PC-9 (cell line): ENCODE measurements at regions not wholly inside any gene's neighbourhood (a gene's known extent, or its start where the extent isn't known, plus 50 kb on each side); places are given as distances from the start of the nearest gene placed in this dataset.

Source experiments
- EZH2 ChIP-seq: fragments of 200-600 bp; sonication (generic); IDR thresholded peaks from 2 replicates; pipeline ENCODE4 v1.8.0; 2017; ENCODE audit warnings: antibody characterized with exemption, low read depth
- TF ChIP-seq, protein P1 (sequence below): fragments of 200-600 bp; sonication (generic); conservative IDR thresholded peaks from 2 replicates; pipeline ENCODE4 v1.6.1; 2017; ENCODE audit warnings: mixed run types, antibody characterized with exemption, mild to moderate bottlenecking, moderate library complexity

DNA sequence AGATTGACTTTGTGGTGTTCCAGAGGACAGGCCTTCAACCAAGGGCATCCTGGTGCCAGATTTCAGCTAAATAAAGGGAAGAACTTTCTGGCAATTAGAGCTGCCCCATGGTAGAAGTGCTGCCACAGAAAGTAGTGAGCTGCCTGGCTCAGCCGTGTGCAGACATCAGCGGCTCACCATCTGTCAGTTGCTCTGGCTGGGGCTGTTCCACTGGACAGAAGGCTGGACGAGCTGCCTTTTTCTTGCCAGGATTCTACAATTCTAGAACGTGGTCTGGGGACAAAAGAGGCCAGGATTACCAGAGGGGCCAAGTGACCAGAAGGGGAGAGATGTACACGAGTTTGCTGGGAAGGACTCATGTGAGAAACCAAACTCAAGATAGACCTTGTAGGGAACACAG is 107.0 kb upstream of the RPL38 start:
- no peak for TF ChIP-seq EZH2
- TF ChIP-seq, protein P1, sequence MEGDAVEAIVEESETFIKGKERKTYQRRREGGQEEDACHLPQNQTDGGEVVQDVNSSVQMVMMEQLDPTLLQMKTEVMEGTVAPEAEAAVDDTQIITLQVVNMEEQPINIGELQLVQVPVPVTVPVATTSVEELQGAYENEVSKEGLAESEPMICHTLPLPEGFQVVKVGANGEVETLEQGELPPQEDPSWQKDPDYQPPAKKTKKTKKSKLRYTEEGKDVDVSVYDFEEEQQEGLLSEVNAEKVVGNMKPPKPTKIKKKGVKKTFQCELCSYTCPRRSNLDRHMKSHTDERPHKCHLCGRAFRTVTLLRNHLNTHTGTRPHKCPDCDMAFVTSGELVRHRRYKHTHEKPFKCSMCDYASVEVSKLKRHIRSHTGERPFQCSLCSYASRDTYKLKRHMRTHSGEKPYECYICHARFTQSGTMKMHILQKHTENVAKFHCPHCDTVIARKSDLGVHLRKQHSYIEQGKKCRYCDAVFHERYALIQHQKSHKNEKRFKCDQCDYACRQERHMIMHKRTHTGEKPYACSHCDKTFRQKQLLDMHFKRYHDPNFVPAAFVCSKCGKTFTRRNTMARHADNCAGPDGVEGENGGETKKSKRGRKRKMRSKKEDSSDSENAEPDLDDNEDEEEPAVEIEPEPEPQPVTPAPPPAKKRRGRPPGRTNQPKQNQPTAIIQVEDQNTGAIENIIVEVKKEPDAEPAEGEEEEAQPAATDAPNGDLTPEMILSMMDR = no peak
